ENCODE measurements at regions not wholly inside any gene's neighbourhood (a gene's known extent, or its start where the extent isn't known, plus 50 kb on each side); places are given as distances from the start of the nearest gene placed in this dataset.

- Histone ChIP-seq H3K36me3 (ENCODE audit: control insufficient read depth, insufficient read depth, low read length) (no peaks in the 10 kb centered on the region), H3K9me3 (ENCODE audit: control insufficient read depth, insufficient read depth, low read length) (no peaks in the 10 kb centered on the region), H3K4me1 (ENCODE audit: control insufficient read depth, insufficient read depth, low read length) (peaks cover 8% of the 10 kb centered on the region; the same call in 1 of the 2 replicates), H3K9ac (ENCODE audit: low read depth, low read length) (no peak overlapping the region), H3K4me3 (ENCODE audit: low read depth, low read length) (no peak overlapping the region), H3K27ac (ENCODE audit: low read depth, low read length) (no peak overlapping the region), H3K27me3 (ENCODE audit: control insufficient read depth, insufficient read depth, low read length) (peaks cover 6% of the 10 kb centered on the region; the same call in 1 of the 2 replicates)
These were observed 349.1 kb upstream of the DDX53 start for GRCh38 chrX:22650691-22651090.

GRCh38 chrX:22652596-22652995 lies 347.2 kb upstream of the DDX53 start:
- H3K9me3 ChIP-seq (ENCODE audit: control insufficient read depth, insufficient read depth, low read length), result no peaks in the 10 kb centered on the region

GRCh38 chrX:22660756-22661155 lies 339.0 kb upstream of the DDX53 start:
- Histone ChIP-seq H3K27me3 (ENCODE audit: control insufficient read depth, insufficient read depth, low read length) (no peaks in the 10 kb centered on the region), H3K9ac (ENCODE audit: low read depth, low read length) (no peak overlapping the region), H3K9me3 (ENCODE audit: control insufficient read depth, insufficient read depth, low read length) (no peaks in the 10 kb centered on the region), H3K27ac (ENCODE audit: low read depth, low read length) (no peak overlapping the region), H3K36me3 (ENCODE audit: control insufficient read depth, insufficient read depth, low read length) (no peaks in the 10 kb centered on the region), H3K4me1 (ENCODE audit: control insufficient read depth, insufficient read depth, low read length) (peaks cover 14% of the 10 kb centered on the region), H3K4me3 (ENCODE audit: low read depth, low read length) (no peak overlapping the region)

More at GRCh38 chrX:22652596-22652995, 347.2 kb upstream of the DDX53 start:
- Histone ChIP-seq H3K4me1 (ENCODE audit: control insufficient read depth, insufficient read depth, low read length) (peaks cover 8% of the 10 kb centered on the region; the same call in 1 of the 2 replicates), H3K4me3 (ENCODE audit: low read depth, low read length) (no peak overlapping the region), H3K27me3 (ENCODE audit: control insufficient read depth, insufficient read depth, low read length) (peaks cover 6% of the 10 kb centered on the region; the same call in 1 of the 2 replicates), H3K9ac (ENCODE audit: low read depth, low read length) (no peak overlapping the region), H3K27ac (ENCODE audit: low read depth, low read length) (no peak overlapping the region), H3K36me3 (ENCODE audit: control insufficient read depth, insufficient read depth, low read length) (no peaks in the 10 kb centered on the region)

- no peak overlapping the region for H3K9ac ChIP-seq (ENCODE audit: low read depth, low read length)
- peaks cover 14% of the 10 kb centered on the region for H3K4me1 ChIP-seq (ENCODE audit: control insufficient read depth, insufficient read depth, low read length)
- H3K4me3 ChIP-seq (ENCODE audit: low read depth, low read length), result no peak overlapping the region
- H3K27ac ChIP-seq (ENCODE audit: low read depth, low read length), result no peak overlapping the region
- H3K27me3 ChIP-seq (ENCODE audit: control insufficient read depth, insufficient read depth, low read length), result no peaks in the 10 kb centered on the region
- H3K9me3 ChIP-seq (ENCODE audit: control insufficient read depth, insufficient read depth, low read length), result no peaks in the 10 kb centered on the region
- H3K36me3 ChIP-seq (ENCODE audit: control insufficient read depth, insufficient read depth, low read length), result no peaks in the 10 kb centered on the region
These were observed 337.0 kb upstream of the DDX53 start for GRCh38 chrX:22662776-22663175.

- H3K27ac ChIP-seq (ENCODE audit: low read depth, low read length), result no peak overlapping the region
- H3K4me3 ChIP-seq (ENCODE audit: low read depth, low read length), result no peak overlapping the region
- no peak overlapping the region for H3K9ac ChIP-seq (ENCODE audit: low read depth, low read length)
- H3K36me3 ChIP-seq (ENCODE audit: control insufficient read depth, insufficient read depth, low read length), result no peaks in the 10 kb centered on the region
- H3K9me3 ChIP-seq (ENCODE audit: control insufficient read depth, insufficient read depth, low read length), result no peaks in the 10 kb centered on the region
- no peaks in the 10 kb centered on the region for H3K27me3 ChIP-seq (ENCODE audit: control insufficient read depth, insufficient read depth, low read length)
- peaks cover 14% of the 10 kb centered on the region for H3K4me1 ChIP-seq (ENCODE audit: control insufficient read depth, insufficient read depth, low read length)
These were observed 334.9 kb upstream of the DDX53 start for GRCh38 chrX:22664826-22665225.

GRCh38 chrX:22665818-22666217 lies 333.9 kb upstream of the DDX53 start:
- Histone ChIP-seq H3K4me1 (ENCODE audit: control insufficient read depth, insufficient read depth, low read length) (peaks cover 14% of the 10 kb centered on the region), H3K36me3 (ENCODE audit: control insufficient read depth, insufficient read depth, low read length) (no peaks in the 10 kb centered on the region), H3K9me3 (ENCODE audit: control insufficient read depth, insufficient read depth, low read length) (no peaks in the 10 kb centered on the region), H3K27ac (ENCODE audit: low read depth, low read length) (no peak overlapping the region), H3K4me3 (ENCODE audit: low read depth, low read length) (no peak overlapping the region), H3K9ac (ENCODE audit: low read depth, low read length) (no peak overlapping the region), H3K27me3 (ENCODE audit: control insufficient read depth, insufficient read depth, low read length) (no peaks in the 10 kb centered on the region)

GRCh38 chrX:22666441-22666840 lies 333.3 kb upstream of the DDX53 start:
- no peak overlapping the region for H3K9ac ChIP-seq (ENCODE audit: low read depth, low read length)
- peaks cover 13% of the 10 kb centered on the region for H3K4me1 ChIP-seq (ENCODE audit: control insufficient read depth, insufficient read depth, low read length)
- no peaks in the 10 kb centered on the region for H3K9me3 ChIP-seq (ENCODE audit: control insufficient read depth, insufficient read depth, low read length)
- H3K27ac ChIP-seq (ENCODE audit: low read depth, low read length), result no peak overlapping the region
- no peaks in the 10 kb centered on the region for H3K36me3 ChIP-seq (ENCODE audit: control insufficient read depth, insufficient read depth, low read length)
- H3K4me3 ChIP-seq (ENCODE audit: low read depth, low read length), result no peak overlapping the region
- H3K27me3 ChIP-seq (ENCODE audit: control insufficient read depth, insufficient read depth, low read length), result no peaks in the 10 kb centered on the region

- no peaks in the 10 kb centered on the region for H3K36me3 ChIP-seq (ENCODE audit: control insufficient read depth, insufficient read depth, low read length)
- no peak overlapping the region for H3K9ac ChIP-seq (ENCODE audit: low read depth, low read length)
- H3K4me1 ChIP-seq (ENCODE audit: control insufficient read depth, insufficient read depth, low read length), result peaks cover 22% of the 10 kb centered on the region
- no peak overlapping the region for H3K27ac ChIP-seq (ENCODE audit: low read depth, low read length)
- no peak overlapping the region for H3K4me3 ChIP-seq (ENCODE audit: low read depth, low read length)
- no peaks in the 10 kb centered on the region for H3K27me3 ChIP-seq (ENCODE audit: control insufficient read depth, insufficient read depth, low read length)
- H3K9me3 ChIP-seq (ENCODE audit: control insufficient read depth, insufficient read depth, low read length), result no peaks in the 10 kb centered on the region
These were observed 324.8 kb upstream of the DDX53 start for GRCh38 chrX:22674932-22675331.

GRCh38 chrX:22686138-22686541 lies 313.6 kb upstream of the DDX53 start:
- peaks cover 23% of the 10 kb centered on the region for H3K4me1 ChIP-seq (ENCODE audit: control insufficient read depth, insufficient read depth, low read length)
- no peaks in the 10 kb centered on the region for H3K36me3 ChIP-seq (ENCODE audit: control insufficient read depth, insufficient read depth, low read length)
- no peaks in the 10 kb centered on the region for H3K27me3 ChIP-seq (ENCODE audit: control insufficient read depth, insufficient read depth, low read length)
- H3K9ac ChIP-seq (ENCODE audit: low read depth, low read length), result no peak overlapping the region
- no peaks in the 10 kb centered on the region for H3K9me3 ChIP-seq (ENCODE audit: control insufficient read depth, insufficient read depth, low read length)
- H3K4me3 ChIP-seq (ENCODE audit: low read depth, low read length), result no peak overlapping the region
- H3K27ac ChIP-seq (ENCODE audit: low read depth, low read length), result no peak overlapping the region

GRCh38 chrX:22689290-22689689 lies 310.5 kb upstream of the DDX53 start:
- Histone ChIP-seq H3K4me1 (ENCODE audit: control insufficient read depth, insufficient read depth, low read length) (peaks cover 23% of the 10 kb centered on the region), H3K9me3 (ENCODE audit: control insufficient read depth, insufficient read depth, low read length) (no peaks in the 10 kb centered on the region), H3K27me3 (ENCODE audit: control insufficient read depth, insufficient read depth, low read length) (no peaks in the 10 kb centered on the region), H3K36me3 (ENCODE audit: control insufficient read depth, insufficient read depth, low read length) (no peaks in the 10 kb centered on the region), H3K9ac (ENCODE audit: low read depth, low read length) (0 out of 2 replicates have a peak overlapping the region, but pooled peaks have one; percentile 59), H3K4me3 (ENCODE audit: low read depth, low read length) (no peak overlapping the region), H3K27ac (ENCODE audit: low read depth, low read length) (peak overlapping the region; percentile 59)

GRCh38 chrX:22690116-22690515 lies 309.6 kb upstream of the DDX53 start:
- Histone ChIP-seq H3K27me3 (ENCODE audit: control insufficient read depth, insufficient read depth, low read length) (no peaks in the 10 kb centered on the region), H3K27ac (ENCODE audit: low read depth, low read length) (peak overlapping the region; percentile 59), H3K36me3 (ENCODE audit: control insufficient read depth, insufficient read depth, low read length) (no peaks in the 10 kb centered on the region), H3K9me3 (ENCODE audit: control insufficient read depth, insufficient read depth, low read length) (no peaks in the 10 kb centered on the region), H3K9ac (ENCODE audit: low read depth, low read length) (peak overlapping the region; percentile 59; the same call in 1 of the 2 replicates), H3K4me3 (ENCODE audit: low read depth, low read length) (no peak overlapping the region), H3K4me1 (ENCODE audit: control insufficient read depth, insufficient read depth, low read length) (peaks cover 23% of the 10 kb centered on the region)

Data from HUES48 (cell line).